ENCODE measurements at regions not wholly inside any gene's neighbourhood (a gene's known extent, or its start where the extent isn't known, plus 50 kb on each side); places are given as distances from the start of the nearest gene placed in this dataset.

DNA sequence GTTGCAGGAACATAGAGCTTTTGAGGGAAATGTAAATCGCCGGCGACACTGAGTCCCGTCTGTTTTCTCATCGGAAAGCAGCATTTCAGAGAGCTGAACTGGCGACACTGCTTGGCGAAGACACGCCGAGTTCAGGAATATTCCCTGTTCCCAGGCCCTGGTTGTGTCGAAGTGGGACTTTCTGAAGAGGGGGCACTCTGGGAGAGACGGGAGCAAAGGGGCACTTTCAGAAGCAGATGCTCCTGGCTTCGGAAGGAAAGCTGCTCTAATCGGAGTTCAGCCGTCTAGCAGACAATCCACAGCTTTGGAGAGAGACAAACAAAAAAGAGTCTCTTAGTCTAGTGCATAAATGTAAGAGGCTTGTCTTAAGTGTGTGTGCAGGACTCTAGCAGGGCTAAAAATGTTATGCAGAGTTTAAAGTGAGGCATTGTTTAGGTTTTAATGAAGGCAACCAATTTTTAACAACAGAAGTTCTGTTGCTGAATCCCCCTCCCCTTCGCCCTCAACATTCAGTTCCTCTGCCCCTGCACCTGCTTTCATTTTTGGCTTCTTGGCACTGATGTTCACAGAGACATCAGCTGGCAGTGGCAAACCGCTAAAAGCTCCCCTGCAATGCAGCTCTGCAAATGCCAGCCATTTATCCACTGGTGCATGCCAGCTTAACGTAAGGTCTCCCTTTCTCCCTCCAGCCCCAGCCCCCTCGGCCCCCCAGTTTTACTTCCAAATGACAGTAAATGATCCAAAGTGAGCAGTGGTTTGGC, 289.5 kb upstream of the MPDZ start:
- WGBS, 2 donors: 15% methylated on average over 18 of the region's 18 CpGs
- TF ChIP-seq POLR2A (IDR thresholded peaks at IDR 0.05): no peak
- TF ChIP-seq, protein P1, sequence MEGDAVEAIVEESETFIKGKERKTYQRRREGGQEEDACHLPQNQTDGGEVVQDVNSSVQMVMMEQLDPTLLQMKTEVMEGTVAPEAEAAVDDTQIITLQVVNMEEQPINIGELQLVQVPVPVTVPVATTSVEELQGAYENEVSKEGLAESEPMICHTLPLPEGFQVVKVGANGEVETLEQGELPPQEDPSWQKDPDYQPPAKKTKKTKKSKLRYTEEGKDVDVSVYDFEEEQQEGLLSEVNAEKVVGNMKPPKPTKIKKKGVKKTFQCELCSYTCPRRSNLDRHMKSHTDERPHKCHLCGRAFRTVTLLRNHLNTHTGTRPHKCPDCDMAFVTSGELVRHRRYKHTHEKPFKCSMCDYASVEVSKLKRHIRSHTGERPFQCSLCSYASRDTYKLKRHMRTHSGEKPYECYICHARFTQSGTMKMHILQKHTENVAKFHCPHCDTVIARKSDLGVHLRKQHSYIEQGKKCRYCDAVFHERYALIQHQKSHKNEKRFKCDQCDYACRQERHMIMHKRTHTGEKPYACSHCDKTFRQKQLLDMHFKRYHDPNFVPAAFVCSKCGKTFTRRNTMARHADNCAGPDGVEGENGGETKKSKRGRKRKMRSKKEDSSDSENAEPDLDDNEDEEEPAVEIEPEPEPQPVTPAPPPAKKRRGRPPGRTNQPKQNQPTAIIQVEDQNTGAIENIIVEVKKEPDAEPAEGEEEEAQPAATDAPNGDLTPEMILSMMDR (IDR thresholded peaks at IDR 0.05): no peak
- Histone ChIP-seq H3K4me1 (no peaks in the 10 kb centered on the region), H3K27ac (peak overlapping the region; percentile 24 to 77 (median 56)), H3K9me3 (no peaks in the 10 kb centered on the region), H3K4me3 (replicated peaks in 1 of 3) (peak overlapping the region in 2 of 3 donors; percentile 7), H3K27me3 (no peaks in the 10 kb centered on the region), H3K36me3 (no peaks in the 10 kb centered on the region)
- intact Hi-C loops (cut with DNase I): no loop called here
- DNase-seq: peak in 1 of 2 donors; percentile 10

DNA sequence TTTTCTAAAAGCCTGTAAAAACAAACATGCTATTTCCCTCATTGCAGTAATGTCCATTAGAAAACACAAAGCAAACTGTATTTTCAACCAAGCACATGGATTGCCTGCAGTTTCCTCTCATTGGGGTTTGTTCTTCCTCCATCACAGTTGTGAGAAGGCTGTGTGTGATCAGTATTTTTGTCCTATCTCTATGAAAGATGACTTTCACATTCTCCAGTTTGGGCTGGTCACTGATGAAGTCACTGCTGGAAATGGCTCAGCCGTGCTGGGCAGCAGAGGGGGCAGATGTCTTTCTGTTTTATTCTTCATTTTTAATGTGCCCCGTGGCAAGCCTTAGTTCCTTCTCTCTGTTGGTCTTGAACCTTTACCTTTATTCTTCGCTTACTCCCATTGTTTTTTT, 288.9 kb upstream of the MPDZ start:
- Histone ChIP-seq H3K4me3 (replicated peaks in 1 of 3) (peak overlapping the region in 2 of 3 donors; percentile 7), H3K27me3 (no peaks in the 10 kb centered on the region), H3K4me1 (no peaks in the 10 kb centered on the region), H3K36me3 (no peaks in the 10 kb centered on the region), H3K9me3 (no peaks in the 10 kb centered on the region), H3K27ac (peak overlapping the region; percentile 24 to 77 (median 56))
- WGBS, 2 donors: 16 to 17% methylated on average over 3 of the region's 3 CpGs
- no peak for TF ChIP-seq POLR2A (IDR thresholded peaks at IDR 0.05)
- TF ChIP-seq, protein P1 (IDR thresholded peaks at IDR 0.05): no peak
- intact Hi-C loops (cut with DNase I): no loop called here
- peak in 1 of 2 donors; percentile 16 for DNase-seq

DNA sequence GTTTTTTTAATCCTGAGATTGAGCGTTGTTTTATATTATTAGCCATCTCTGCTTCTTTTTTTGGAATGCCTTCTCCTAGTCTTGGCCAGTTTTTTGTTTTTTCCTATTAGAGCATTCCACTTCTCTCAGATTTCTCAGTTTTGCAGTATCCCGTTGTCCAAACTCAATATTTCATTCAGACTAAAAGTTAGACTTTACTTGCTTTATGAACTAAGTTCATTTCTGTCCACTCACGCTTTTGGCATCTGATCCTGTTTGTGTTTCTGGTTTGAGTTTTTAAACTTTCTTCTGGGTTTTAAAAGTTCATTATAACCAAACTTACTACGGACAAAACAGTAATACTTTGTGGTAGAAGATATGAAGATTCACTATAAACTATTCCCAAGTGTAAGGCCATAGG, 288.3 kb upstream of the MPDZ start:
- no peak overlapping the region for H3K4me3 ChIP-seq (replicated peaks in 1 of 3)
- TF ChIP-seq, protein P1 (IDR thresholded peaks at IDR 0.05): no peak
- no peak for TF ChIP-seq POLR2A (IDR thresholded peaks at IDR 0.05)
- 62 to 68% methylated on average over 4 of the region's 4 CpGs for WGBS, 2 donors
- H3K4me1 ChIP-seq: no peaks in the 10 kb centered on the region
- DNase-seq: no peak
- H3K27me3 ChIP-seq: no peaks in the 10 kb centered on the region
- H3K36me3 ChIP-seq: no peaks in the 10 kb centered on the region
- intact Hi-C loops (cut with DNase I): no loop called here
- no peaks in the 10 kb centered on the region for H3K9me3 ChIP-seq
- peak overlapping the region in 2 of 3 donors; percentile 24 to 77 for H3K27ac ChIP-seq

DNA sequence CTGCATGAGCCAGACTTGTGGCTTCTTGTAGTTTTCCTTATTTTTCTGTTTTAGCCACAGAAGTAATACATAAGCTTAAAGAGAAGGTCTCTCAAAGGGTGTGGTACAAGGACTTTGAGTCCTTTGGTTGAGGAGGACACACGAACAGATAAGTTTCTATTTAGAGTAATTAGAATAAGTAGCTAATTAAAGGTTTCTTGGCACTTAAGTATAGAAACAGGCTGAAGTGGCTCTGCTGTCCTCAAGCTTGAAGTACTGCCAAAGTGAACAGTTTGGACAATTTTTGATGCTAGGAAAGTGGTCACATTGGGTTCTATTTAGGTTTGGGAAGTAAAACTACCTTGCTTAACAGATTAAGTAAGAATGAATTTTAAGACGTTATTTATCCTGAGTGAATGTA, 278.3 kb upstream of the MPDZ start:
- H3K27me3 ChIP-seq: no peaks in the 10 kb centered on the region
- H3K4me1 ChIP-seq: no peaks in the 10 kb centered on the region
- WGBS, 2 donors: 38 to 45% methylated on average over 2 of the region's 2 CpGs
- H3K9me3 ChIP-seq: no peaks in the 10 kb centered on the region
- no peak overlapping the region for H3K27ac ChIP-seq
- DNase-seq: no peak
- H3K4me3 ChIP-seq (replicated peaks in 1 of 3): no peak overlapping the region
- no peak for TF ChIP-seq POLR2A (IDR thresholded peaks at IDR 0.05)
- TF ChIP-seq, protein P1 (IDR thresholded peaks at IDR 0.05): no peak
- H3K36me3 ChIP-seq: no peaks in the 10 kb centered on the region
- intact Hi-C loops (cut with DNase I): no loop called here

DNA sequence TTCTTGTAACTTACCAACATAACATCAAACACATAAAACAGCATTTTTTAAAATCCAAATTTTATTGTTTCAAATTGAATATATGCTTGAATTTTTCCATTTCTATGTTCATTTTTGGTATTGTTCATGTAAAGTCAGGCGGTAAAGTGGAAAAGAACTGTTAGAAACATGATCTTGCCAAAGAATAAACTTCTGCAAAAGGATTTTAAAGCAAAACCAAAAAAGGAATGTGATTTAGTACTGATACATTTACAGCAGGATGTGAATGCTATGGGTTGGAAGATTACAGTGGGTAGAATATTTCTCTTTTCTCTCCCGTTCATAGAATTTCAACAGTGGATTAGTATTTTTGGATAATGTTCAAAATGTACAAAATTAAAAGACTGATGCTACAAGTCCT, 277.2 kb upstream of the MPDZ start:
- 87% methylated on average over 2 of the region's 2 CpGs for WGBS, 2 donors
- H3K27me3 ChIP-seq: no peaks in the 10 kb centered on the region

More for the DNA sequence above, 277.2 kb upstream of the MPDZ start:
- H3K9me3 ChIP-seq: no peaks in the 10 kb centered on the region
- no peaks in the 10 kb centered on the region for H3K36me3 ChIP-seq
- H3K4me3 ChIP-seq (replicated peaks in 1 of 3): no peak overlapping the region
- intact Hi-C loops (cut with DNase I): no loop called here
- no peak for TF ChIP-seq POLR2A (IDR thresholded peaks at IDR 0.05)
- TF ChIP-seq, protein P1 (IDR thresholded peaks at IDR 0.05): no peak
- H3K27ac ChIP-seq: no peak overlapping the region
- DNase-seq: no peak
- H3K4me1 ChIP-seq: no peaks in the 10 kb centered on the region

All from thyroid gland (tissue), 4 donors.